ENCODE measurements at regions not wholly inside any gene's neighbourhood (a gene's known extent, or its start where the extent isn't known, plus 50 kb on each side); places are given as distances from the start of the nearest gene placed in this dataset.

DNA sequence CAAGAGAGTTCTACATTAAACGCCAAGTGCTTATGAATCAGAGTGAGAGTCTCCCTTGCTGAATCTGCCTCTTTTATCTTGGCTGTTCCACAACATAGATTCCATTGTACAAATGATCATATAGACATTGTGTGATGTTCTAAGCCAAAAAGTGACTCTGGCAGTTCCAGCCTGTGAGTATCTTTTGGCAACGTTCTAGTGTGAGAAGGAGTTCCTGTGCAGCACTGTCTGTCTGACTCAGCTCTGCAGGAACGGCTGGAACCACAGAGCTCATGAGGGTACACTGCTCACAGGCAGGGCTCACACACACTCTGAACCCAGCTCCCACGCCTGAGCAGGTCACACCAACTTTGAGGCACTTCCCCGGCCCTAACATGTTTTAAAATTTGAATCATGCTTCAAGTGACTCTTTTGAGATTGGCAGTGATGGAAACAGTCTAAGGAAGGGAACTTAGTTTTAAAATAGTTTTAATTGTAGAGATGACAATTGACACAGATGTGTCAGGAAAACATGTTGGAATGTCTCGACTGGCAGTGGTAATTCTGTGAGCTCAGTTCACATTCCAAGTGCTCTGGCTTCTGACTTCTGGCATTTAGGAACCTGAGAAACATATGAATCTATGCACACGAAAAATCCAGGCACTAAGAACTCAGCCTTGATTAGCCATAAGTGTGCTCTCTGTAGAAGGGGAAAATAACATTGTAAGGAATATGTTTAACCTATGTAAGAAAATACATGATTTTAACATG is 272.0 kb downstream of the UQCRFS1 start:
- TF ChIP-seq, protein P1, sequence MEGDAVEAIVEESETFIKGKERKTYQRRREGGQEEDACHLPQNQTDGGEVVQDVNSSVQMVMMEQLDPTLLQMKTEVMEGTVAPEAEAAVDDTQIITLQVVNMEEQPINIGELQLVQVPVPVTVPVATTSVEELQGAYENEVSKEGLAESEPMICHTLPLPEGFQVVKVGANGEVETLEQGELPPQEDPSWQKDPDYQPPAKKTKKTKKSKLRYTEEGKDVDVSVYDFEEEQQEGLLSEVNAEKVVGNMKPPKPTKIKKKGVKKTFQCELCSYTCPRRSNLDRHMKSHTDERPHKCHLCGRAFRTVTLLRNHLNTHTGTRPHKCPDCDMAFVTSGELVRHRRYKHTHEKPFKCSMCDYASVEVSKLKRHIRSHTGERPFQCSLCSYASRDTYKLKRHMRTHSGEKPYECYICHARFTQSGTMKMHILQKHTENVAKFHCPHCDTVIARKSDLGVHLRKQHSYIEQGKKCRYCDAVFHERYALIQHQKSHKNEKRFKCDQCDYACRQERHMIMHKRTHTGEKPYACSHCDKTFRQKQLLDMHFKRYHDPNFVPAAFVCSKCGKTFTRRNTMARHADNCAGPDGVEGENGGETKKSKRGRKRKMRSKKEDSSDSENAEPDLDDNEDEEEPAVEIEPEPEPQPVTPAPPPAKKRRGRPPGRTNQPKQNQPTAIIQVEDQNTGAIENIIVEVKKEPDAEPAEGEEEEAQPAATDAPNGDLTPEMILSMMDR (IDR thresholded peaks at IDR 0.05; ENCODE audit: control extremely low read depth, extremely low read depth, low read depth, missing control alignments), result no peak
- CTCF ChIA-PET, result no interaction called here
- DNase-seq (ENCODE audit: extremely low spot score), result no peak
- POLR2A ChIA-PET, result no interaction called here

DNA sequence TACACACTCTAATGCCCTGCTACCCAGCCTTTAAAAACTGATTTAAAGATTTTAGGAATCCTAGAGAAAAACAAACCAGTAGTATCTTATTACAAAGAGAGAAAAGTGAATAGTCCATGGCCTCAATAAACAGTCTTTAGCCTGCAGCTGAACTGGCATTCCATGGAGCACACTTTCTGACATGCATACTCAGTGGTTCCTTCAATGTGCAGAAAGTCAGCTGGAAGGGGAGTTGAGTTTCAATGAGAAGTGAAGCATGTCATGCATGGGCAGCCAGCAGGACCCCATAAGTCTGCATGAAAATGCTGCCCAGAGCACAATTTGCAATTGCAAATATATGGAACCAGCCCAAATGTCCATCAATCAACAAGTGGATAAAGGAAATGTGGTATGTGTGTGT is 273.7 kb downstream of the UQCRFS1 start:
- DNase-seq (ENCODE audit: extremely low spot score), result no peak
- CTCF ChIA-PET, result no interaction called here
- TF ChIP-seq, protein P1 (IDR thresholded peaks at IDR 0.05; ENCODE audit: control extremely low read depth, extremely low read depth, low read depth, missing control alignments), result no peak
- POLR2A ChIA-PET, result no interaction called here

DNA sequence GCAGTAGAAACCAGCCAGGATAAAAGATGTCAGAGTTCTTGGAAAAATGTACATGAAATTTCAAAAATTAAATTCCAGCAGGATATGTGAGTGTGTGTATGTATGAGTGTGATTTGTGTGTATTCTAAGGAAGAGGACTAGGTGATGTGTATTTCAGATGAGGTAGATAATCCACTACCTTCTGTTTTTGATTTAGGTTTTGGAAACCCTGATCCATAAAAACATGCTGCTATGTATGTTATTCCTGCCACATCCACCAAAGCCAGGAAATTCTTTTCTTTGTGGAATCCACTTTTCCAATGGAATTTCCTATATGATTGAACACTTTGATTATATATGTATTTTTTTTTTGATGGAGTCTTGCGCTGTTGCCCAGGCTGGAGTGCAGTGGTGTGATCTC is 276.9 kb downstream of the UQCRFS1 start:
- TF ChIP-seq, protein P1 (IDR thresholded peaks at IDR 0.05; ENCODE audit: control extremely low read depth, extremely low read depth, low read depth, missing control alignments), result no peak
- ChIA-PET CTCF (no interaction called here), POLR2A (no interaction called here)
- no peak for DNase-seq (ENCODE audit: extremely low spot score)

DNA sequence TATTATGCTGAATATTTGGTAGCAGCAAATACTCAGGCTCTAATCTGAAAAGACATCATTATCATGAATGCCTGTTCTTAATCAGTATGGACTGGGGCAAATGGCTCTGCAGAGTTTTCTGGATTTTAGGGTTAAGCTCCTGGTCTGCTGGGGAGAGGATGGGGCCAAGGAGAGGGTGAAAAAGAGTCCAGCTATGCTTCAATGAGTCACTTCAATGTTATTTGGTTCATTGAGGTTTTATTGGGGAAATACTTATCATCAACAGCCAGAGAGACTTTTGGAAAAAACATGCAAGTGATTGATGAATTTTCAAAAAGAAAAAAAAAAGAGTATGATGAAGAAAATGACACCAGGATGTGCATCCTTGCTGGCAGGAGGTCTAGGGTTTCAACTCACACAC is 278.3 kb downstream of the UQCRFS1 start:
- ChIA-PET POLR2A (no interaction called here), CTCF (no interaction called here)
- no peak for DNase-seq (ENCODE audit: extremely low spot score)
- TF ChIP-seq, protein P1 (IDR thresholded peaks at IDR 0.05; ENCODE audit: control extremely low read depth, extremely low read depth, low read depth, missing control alignments), result no peak

DNA sequence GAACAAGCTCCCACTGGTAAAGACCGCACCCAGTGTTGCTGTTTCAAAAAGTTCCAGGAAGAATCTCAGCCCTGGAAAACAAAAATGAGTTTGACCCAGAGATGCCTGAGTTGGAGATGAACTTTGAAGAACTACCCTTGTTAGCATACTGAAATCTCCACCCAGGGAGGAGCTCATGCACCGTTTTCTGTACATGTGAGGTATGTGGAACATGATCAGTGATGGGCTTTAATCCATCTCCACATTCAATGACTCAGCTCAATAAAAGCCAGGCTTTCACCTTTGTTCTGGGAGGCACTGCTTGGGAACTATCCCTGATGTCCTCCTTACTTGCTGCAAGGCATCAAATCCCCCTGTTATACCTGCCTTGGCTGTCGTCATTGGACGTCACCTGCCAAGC is 279.9 kb downstream of the UQCRFS1 start:
- TF ChIP-seq, protein P1 (IDR thresholded peaks at IDR 0.05; ENCODE audit: control extremely low read depth, extremely low read depth, low read depth, missing control alignments), result no peak
- ChIA-PET POLR2A (no interaction called here), CTCF (no interaction called here)
- no peak for DNase-seq (ENCODE audit: extremely low spot score)

DNA sequence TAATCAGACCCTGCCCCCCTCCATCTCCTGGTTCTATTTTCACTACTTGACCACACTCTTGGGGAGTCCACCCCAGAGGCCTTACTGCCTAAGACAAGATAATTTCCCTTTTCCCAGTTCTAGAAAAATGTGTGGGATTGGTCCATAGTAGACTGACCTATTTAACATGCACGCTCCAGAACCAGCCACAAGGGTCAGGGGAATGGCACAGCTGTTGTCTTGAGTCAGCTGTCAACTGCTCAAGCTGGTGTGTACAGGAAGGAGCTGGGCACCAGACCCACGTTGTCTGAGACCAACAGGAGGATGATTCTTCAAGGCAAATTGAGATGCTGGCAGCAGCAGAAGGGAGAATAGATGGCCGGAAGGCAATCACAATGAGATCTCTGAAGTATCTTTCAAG is 280.5 kb downstream of the UQCRFS1 start:
- DNase-seq (ENCODE audit: extremely low spot score), result no peak
- TF ChIP-seq, protein P1 (IDR thresholded peaks at IDR 0.05; ENCODE audit: control extremely low read depth, extremely low read depth, low read depth, missing control alignments), result no peak
- POLR2A ChIA-PET, result no interaction called here
- CTCF ChIA-PET, result no interaction called here
